A549 (cell line): ENCODE measurements at regions not wholly inside any gene's neighbourhood (a gene's known extent, or its start where the extent isn't known, plus 50 kb on each side); places are given as distances from the start of the nearest gene placed in this dataset.

ENCODE experiments used
- ATAC-seq, 2 experiments: fragments of 200-7000 bp in 1 of 2; fragments of >200 bp in 1 of 2; cut with Nextera tagmentation in 1 of 2; cut with Tn5 transposase in 1 of 2; 3 replicates each; pipeline versions ENCODE4 v1.8.0 to v1.9.1; 2018 to 2020; ENCODE audit warnings: mild to moderate bottlenecking in 1 of 2, moderate library complexity in 1 of 2
- CTCF ChIA-PET: fragments of 300-600 bp; sonication (Branson Sonifier 250); formaldehyde crosslinking; extraction: SDS; loops from one replicate; lab custom pipeline; 2021; ENCODE audit warnings: antibody characterized with exemption, inconsistent platforms; lab: Yijun Ruan, JAX
- POLR2A ChIA-PET: fragments of 350-600 bp; formaldehyde crosslinking; extraction: SDS; loops from one replicate; lab custom pipeline; 2021; ENCODE audit warnings: antibody characterized with exemption, inconsistent platforms; lab: Yijun Ruan, JAX
- DNase-seq, 2 experiments: peaks; one replicate each; pipeline versions ENCODE4 v3.0.0 to v3.0.0-alpha.2; 2011 to 2016; ENCODE audit warnings: low read depth in 1 of 2, low spot score in 1 of 2
- FAIRE-seq: peaks from 2 replicates; lab custom pipeline; 2011; peaks lifted over from hg19 to GRCh38; lab: Jason Lieb, UNC
- H3K27ac ChIP-seq, 2 experiments: fragments of >200 bp; sonication (Bioruptor Twin); formaldehyde crosslinking; 3 replicates each; pipeline ENCODE4 v1.5.1; 2016 to 2017
- H3K4me1 ChIP-seq: fragments of >200 bp; sonication (Bioruptor Twin); formaldehyde crosslinking; 3 replicates; pipeline ENCODE4 v1.6.1; 2016
- H3K4me2 ChIP-seq: fragments of >200 bp; sonication (Bioruptor Twin); formaldehyde crosslinking; 3 replicates; pipeline ENCODE4 v1.6.1; 2016
- H3K4me3 ChIP-seq: fragments of >200 bp; sonication (Bioruptor Twin); formaldehyde crosslinking; 3 replicates; pipeline ENCODE4 v1.5.1; 2016
- H3K9me3 ChIP-seq: fragments of >200 bp; sonication (Bioruptor Twin); formaldehyde crosslinking; 3 replicates; pipeline ENCODE4 v1.6.1; 2016
- CBX8 ChIP-seq: fragments of 200-600 bp; sonication (generic); IDR thresholded peaks from 2 replicates; pipeline ENCODE4 v1.6.1; 2016
- E2F6 ChIP-seq: IDR thresholded peaks from 2 replicates; pipeline ENCODE4 v1.6.1; 2012; ENCODE audit warnings: low read depth, borderline replicate concordance
- HDAC2 ChIP-seq: fragments of 200-600 bp; sonication (generic); IDR thresholded peaks from 2 replicates; pipeline ENCODE4 v1.6.1; 2016
- HOXA7 ChIP-seq: fragments of 250-450 bp; sonication (Bioruptor Pico); IDR thresholded peaks from 2 replicates; pipeline ENCODE4 v1.5.0; 2020; ENCODE audit warnings: mild to moderate bottlenecking, moderate library complexity
- JUNB ChIP-seq: fragments of >200 bp; sonication (Bioruptor Twin); formaldehyde crosslinking; IDR thresholded peaks from 2 replicates; pipeline ENCODE4 v1.6.1; 2016
- KDM5A ChIP-seq: fragments of 200-600 bp; sonication (generic); IDR thresholded peaks from 2 replicates; pipeline ENCODE4 v1.6.1; 2016; ENCODE audit warnings: antibody characterized with exemption, mild to moderate bottlenecking
- MYC ChIP-seq: IDR thresholded peaks from 2 replicates; pipeline ENCODE4 v1.6.1; 2012; ENCODE audit warnings: mild to moderate bottlenecking, inconsistent platforms, low read length, improper control_type of control experiment, borderline replicate concordance
- NFE2L2 ChIP-seq: fragments of 150-350 bp; conservative IDR thresholded peaks from 2 replicates; pipeline ENCODE4 v1.6.1; 2014; ENCODE audit warnings: low read length
- PBX3 ChIP-seq: IDR thresholded peaks from 2 replicates; pipeline ENCODE4 v1.6.1; 2012
- POLR2AphosphoS2 ChIP-seq: conservative IDR thresholded peaks from 2 replicates; pipeline ENCODE4 v1.6.1; 2012; ENCODE audit warnings: low read length, improper control_type of control experiment, inconsistent platforms
- RAD21 ChIP-seq, 2 experiments: fragments of >200 bp in 1 of 2; sonication (Bioruptor Twin) in 1 of 2; formaldehyde crosslinking in 1 of 2; IDR thresholded peaks in 1 of 2; conservative IDR thresholded peaks in 1 of 2; 2 replicates in 1 of 2; 3 replicates in 1 of 2; pipeline ENCODE4 v1.6.1; 2012 to 2018; ENCODE audit warnings: inconsistent platforms in 1 of 2
- RARB ChIP-seq: fragments of 250-450 bp; sonication (Bioruptor Pico); IDR thresholded peaks from 2 replicates; pipeline ENCODE4 v1.8.0; 2021; ENCODE audit warnings: mild to moderate bottlenecking, moderate library complexity
- RFX5 ChIP-seq: fragments of 450-650 bp; IDR thresholded peaks from 2 replicates; pipeline ENCODE4 v1.7.1; 2014; ENCODE audit warnings: antibody characterized with exemption, mild to moderate bottlenecking, moderate library complexity
- SREBF2 ChIP-seq: fragments of 450-650 bp; IDR thresholded peaks from 2 replicates; pipeline ENCODE4 v1.6.1; 2014; ENCODE audit warnings: mild to moderate bottlenecking, moderate library complexity
- TFCP2L1 ChIP-seq: fragments of 250-450 bp; sonication (Bioruptor Pico); IDR thresholded peaks from 2 replicates; pipeline ENCODE4 v1.5.0; 2021; ENCODE audit warnings: mild to moderate bottlenecking
- TP53 ChIP-seq: fragments of 250-450 bp; sonication (Bioruptor Pico); IDR thresholded peaks from 2 replicates; pipeline ENCODE4 v1.5.0; 2021; ENCODE audit warnings: mild to moderate bottlenecking, moderate library complexity
- ZNF302 ChIP-seq: fragments of 250-450 bp; sonication (Bioruptor Pico); IDR thresholded peaks from 2 replicates; pipeline ENCODE4 v1.9.0; 2021; ENCODE audit warnings: inconsistent platforms, mild to moderate bottlenecking, moderate library complexity
- ZSCAN20 ChIP-seq: fragments of 250-450 bp; sonication (Bioruptor Pico); IDR thresholded peaks from 2 replicates; pipeline ENCODE4 v1.8.0; 2022; ENCODE audit warnings: mild to moderate bottlenecking, moderate library complexity
- WGBS: methylation state at CpG from one replicate; pipeline ENCODE4 v1.1.6; 2017; ENCODE audit errors: missing lambda C conversion rate; 5-methylcytosine and 5-hydroxymethylcytosine counted together
- TF ChIP-seq, protein P1 (sequence below): IDR thresholded peaks from 2 replicates; pipeline ENCODE4 v1.6.1; 2012
- TF ChIP-seq, protein P2 (sequence below): fragments of 200-600 bp; sonication (generic); IDR thresholded peaks from 2 replicates; pipeline ENCODE4 v1.6.1; 2016; ENCODE audit warnings: antibody characterized with exemption, mild to moderate bottlenecking, moderate library complexity
- TF ChIP-seq, protein P3 (sequence below): fragments of >200 bp; sonication (Bioruptor Twin); formaldehyde crosslinking; IDR thresholded peaks from 3 replicates; pipeline ENCODE4 v1.5.1; 2016
- TF ChIP-seq, protein P4 (sequence below): fragments of 450-650 bp; IDR thresholded peaks from 2 replicates; pipeline ENCODE4 v1.6.1; 2014; ENCODE audit warnings: antibody characterized with exemption
- TF ChIP-seq, protein P5 (sequence below): fragments of 250-450 bp; sonication (Bioruptor Pico); IDR thresholded peaks from 2 replicates; pipeline ENCODE4 v1.5.0; 2021; ENCODE audit warnings: mild to moderate bottlenecking, moderate library complexity, borderline replicate concordance

DNA sequence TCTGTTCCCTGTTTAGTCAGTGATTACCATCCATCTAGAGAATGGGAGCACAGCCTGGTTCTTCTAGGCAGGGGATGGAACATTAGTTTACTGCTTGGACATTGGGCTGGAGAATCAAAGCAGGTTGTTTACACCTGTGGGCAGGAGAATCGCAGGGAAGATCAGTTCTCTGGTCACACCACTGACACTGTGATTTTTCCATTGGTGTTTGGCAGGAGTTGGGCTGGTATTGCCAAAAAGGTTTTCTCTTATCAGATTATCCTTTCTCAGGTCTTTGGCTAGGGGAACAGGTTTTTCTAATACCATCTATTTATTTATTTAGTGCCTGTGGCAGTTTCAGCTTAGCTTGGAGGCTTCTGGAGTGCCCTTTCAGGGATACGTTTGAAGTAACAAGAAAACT, 219.3 kb upstream of the GRIN3A start:
- POLR2A ChIA-PET: no interaction called here
- DNase-seq (no peak), FAIRE-seq (no peak), ATAC-seq (no peak)
- Histone ChIP-seq H3K9me3 (no peaks in the 10 kb centered on the region), H3K4me3 (no peak overlapping the region), H3K4me1 (no peaks in the 10 kb centered on the region), H3K27ac (no peak overlapping the region), H3K4me2 (no peak overlapping the region)
- no CpG with 5 or more reads among the region's 2 CpGs for WGBS
- TF ChIP-seq TP53 (CRISPR knock-in tag) (no peak), E2F6 (no peak), HOXA7 (CRISPR knock-in tag) (no peak), PBX3 (no peak), RARB (CRISPR knock-in tag) (no peak), KDM5A (no peak), TFCP2L1 (CRISPR knock-in tag) (no peak), HDAC2 (no peak), MYC (no peak), ZNF302 (CRISPR knock-in tag) (no peak), RFX5 (no peak), CBX8 (no peak), SREBF2 (no peak), NFE2L2 (no peak)
- TF ChIP-seq, protein P1, sequence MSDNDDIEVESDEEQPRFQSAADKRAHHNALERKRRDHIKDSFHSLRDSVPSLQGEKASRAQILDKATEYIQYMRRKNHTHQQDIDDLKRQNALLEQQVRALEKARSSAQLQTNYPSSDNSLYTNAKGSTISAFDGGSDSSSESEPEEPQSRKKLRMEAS: no peak
- TF ChIP-seq, protein P2, sequence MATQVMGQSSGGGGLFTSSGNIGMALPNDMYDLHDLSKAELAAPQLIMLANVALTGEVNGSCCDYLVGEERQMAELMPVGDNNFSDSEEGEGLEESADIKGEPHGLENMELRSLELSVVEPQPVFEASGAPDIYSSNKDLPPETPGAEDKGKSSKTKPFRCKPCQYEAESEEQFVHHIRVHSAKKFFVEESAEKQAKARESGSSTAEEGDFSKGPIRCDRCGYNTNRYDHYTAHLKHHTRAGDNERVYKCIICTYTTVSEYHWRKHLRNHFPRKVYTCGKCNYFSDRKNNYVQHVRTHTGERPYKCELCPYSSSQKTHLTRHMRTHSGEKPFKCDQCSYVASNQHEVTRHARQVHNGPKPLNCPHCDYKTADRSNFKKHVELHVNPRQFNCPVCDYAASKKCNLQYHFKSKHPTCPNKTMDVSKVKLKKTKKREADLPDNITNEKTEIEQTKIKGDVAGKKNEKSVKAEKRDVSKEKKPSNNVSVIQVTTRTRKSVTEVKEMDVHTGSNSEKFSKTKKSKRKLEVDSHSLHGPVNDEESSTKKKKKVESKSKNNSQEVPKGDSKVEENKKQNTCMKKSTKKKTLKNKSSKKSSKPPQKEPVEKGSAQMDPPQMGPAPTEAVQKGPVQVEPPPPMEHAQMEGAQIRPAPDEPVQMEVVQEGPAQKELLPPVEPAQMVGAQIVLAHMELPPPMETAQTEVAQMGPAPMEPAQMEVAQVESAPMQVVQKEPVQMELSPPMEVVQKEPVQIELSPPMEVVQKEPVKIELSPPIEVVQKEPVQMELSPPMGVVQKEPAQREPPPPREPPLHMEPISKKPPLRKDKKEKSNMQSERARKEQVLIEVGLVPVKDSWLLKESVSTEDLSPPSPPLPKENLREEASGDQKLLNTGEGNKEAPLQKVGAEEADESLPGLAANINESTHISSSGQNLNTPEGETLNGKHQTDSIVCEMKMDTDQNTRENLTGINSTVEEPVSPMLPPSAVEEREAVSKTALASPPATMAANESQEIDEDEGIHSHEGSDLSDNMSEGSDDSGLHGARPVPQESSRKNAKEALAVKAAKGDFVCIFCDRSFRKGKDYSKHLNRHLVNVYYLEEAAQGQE: no peak
- TF ChIP-seq, protein P3, sequence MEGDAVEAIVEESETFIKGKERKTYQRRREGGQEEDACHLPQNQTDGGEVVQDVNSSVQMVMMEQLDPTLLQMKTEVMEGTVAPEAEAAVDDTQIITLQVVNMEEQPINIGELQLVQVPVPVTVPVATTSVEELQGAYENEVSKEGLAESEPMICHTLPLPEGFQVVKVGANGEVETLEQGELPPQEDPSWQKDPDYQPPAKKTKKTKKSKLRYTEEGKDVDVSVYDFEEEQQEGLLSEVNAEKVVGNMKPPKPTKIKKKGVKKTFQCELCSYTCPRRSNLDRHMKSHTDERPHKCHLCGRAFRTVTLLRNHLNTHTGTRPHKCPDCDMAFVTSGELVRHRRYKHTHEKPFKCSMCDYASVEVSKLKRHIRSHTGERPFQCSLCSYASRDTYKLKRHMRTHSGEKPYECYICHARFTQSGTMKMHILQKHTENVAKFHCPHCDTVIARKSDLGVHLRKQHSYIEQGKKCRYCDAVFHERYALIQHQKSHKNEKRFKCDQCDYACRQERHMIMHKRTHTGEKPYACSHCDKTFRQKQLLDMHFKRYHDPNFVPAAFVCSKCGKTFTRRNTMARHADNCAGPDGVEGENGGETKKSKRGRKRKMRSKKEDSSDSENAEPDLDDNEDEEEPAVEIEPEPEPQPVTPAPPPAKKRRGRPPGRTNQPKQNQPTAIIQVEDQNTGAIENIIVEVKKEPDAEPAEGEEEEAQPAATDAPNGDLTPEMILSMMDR: no peak
- TF ChIP-seq, protein P4, sequence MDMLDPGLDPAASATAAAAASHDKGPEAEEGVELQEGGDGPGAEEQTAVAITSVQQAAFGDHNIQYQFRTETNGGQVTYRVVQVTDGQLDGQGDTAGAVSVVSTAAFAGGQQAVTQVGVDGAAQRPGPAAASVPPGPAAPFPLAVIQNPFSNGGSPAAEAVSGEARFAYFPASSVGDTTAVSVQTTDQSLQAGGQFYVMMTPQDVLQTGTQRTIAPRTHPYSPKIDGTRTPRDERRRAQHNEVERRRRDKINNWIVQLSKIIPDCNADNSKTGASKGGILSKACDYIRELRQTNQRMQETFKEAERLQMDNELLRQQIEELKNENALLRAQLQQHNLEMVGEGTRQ: no peak
- CTCF ChIA-PET: no interaction called here

- no peaks in the 10 kb centered on the region for H3K4me1 ChIP-seq
- POLR2A ChIA-PET: no interaction called here
- ATAC-seq: no peak
- no peaks in the 10 kb centered on the region for H3K9me3 ChIP-seq
- H3K27ac ChIP-seq: no peak overlapping the region
- no peak for FAIRE-seq
- TF ChIP-seq RAD21 (conservative IDR thresholded peaks at IDR 0.05 in 1 of 2, IDR thresholded peaks at IDR 0.05 in 1 of 2): no peak
- TF ChIP-seq JUNB: no peak
- TF ChIP-seq POLR2AphosphoS2: no peak
- TF ChIP-seq, protein P5, sequence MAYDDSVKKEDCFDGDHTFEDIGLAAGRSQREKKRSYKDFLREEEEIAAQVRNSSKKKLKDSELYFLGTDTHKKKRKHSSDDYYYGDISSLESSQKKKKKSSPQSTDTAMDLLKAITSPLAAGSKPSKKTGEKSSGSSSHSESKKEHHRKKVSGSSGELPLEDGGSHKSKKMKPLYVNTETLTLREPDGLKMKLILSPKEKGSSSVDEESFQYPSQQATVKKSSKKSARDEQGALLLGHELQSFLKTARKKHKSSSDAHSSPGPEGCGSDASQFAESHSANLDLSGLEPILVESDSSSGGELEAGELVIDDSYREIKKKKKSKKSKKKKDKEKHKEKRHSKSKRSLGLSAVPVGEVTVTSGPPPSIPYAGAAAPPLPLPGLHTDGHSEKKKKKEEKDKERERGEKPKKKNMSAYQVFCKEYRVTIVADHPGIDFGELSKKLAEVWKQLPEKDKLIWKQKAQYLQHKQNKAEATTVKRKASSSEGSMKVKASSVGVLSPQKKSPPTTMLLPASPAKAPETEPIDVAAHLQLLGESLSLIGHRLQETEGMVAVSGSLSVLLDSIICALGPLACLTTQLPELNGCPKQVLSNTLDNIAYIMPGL (CRISPR knock-in tag): no peak
- no peak for TF ChIP-seq ZSCAN20 (CRISPR knock-in tag)
- H3K4me3 ChIP-seq: no peak overlapping the region
- no peak overlapping the region for H3K4me2 ChIP-seq
- CTCF ChIA-PET: no interaction called here
- 0% methylated on average over 1 of the region's 1 CpG for WGBS
- no peak for DNase-seq
These were observed 213.2 kb upstream of the GRIN3A start for GRCh38 chr9:101951598-101951997.
